Testis (tissue), 2 donors: ENCODE measurements at regions not wholly inside any gene's neighbourhood (a gene's known extent, or its start where the extent isn't known, plus 50 kb on each side); places are given as distances from the start of the nearest gene placed in this dataset.

Experiments used
- DNase-seq: peaks from one replicate; pipeline ENCODE4 v3.0.0-alpha.2; 2019
- H3K27ac ChIP-seq, 2 donors: fragments of 200-600 bp; sonication (generic); one replicate each; pipeline ENCODE4 v1.5.1; 2019
- H3K27me3 ChIP-seq: fragments of 200-600 bp; sonication (generic); one replicate; pipeline ENCODE4 v1.5.1; 2019
- H3K36me3 ChIP-seq: fragments of 200-600 bp; sonication (generic); one replicate; pipeline ENCODE4 v1.5.1; 2017; ENCODE audit warnings: low read depth; ENCODE audit errors: missing control alignments
- H3K4me1 ChIP-seq: fragments of 200-600 bp; sonication (generic); one replicate; pipeline ENCODE4 v1.5.1; 2019
- H3K4me3 ChIP-seq, 2 donors: fragments of 200-600 bp; sonication (generic); one replicate each; pipeline ENCODE4 v1.5.1; 2017 to 2019
- H3K9me3 ChIP-seq: fragments of 200-600 bp; sonication (generic); one replicate; pipeline ENCODE4 v1.5.1; 2017
- CTCF ChIP-seq, 3 experiments: fragments of 450-650 bp in 2 of 3; fragments of 200-600 bp in 1 of 3; sonication (generic) in 1 of 3; IDR thresholded peaks; one replicate each; pipeline ENCODE4 v1.5.1; 2016 to 2019; ENCODE audit warnings: antibody characterized with exemption in 3 of 3, mild to moderate bottlenecking in 2 of 3, moderate library complexity in 1 of 3
- POLR2A ChIP-seq: fragments of 450-650 bp; IDR thresholded peaks from one replicate; pipeline ENCODE4 v1.6.1; 2017; ENCODE audit warnings: antibody characterized with exemption, mild to moderate bottlenecking, moderate library complexity
- WGBS, 2 donors: methylation state at CpG; one replicate each; pipeline ENCODE4 v1.1.5; 2018; 5-methylcytosine and 5-hydroxymethylcytosine counted together
- intact Hi-C: fragments of 100-400 bp; cut with DNase I; formaldehyde crosslinking; loops from one replicate; pipeline ENCODE4 v1.15.1; 2023; ENCODE audit warnings: low total_unique reads

GRCh38 chr20:24737212-24737850 lies 211.7 kb upstream of the CST7 start:
- Histone ChIP-seq H3K27ac (no peak overlapping the region), H3K4me3 (no peak overlapping the region), H3K27me3 (no peaks in the 10 kb centered on the region), H3K36me3 (no peaks in the 10 kb centered on the region), H3K4me1 (no peaks in the 10 kb centered on the region), H3K9me3 (no peaks in the 10 kb centered on the region)
- intact Hi-C loops, result no loop called here
- WGBS, 2 donors, result 91 to 94% methylated on average over 7 to 10 of the region's 10 CpGs
- TF ChIP-seq CTCF (IDR thresholded peaks at IDR 0.05), result no peak
- no peak for TF ChIP-seq POLR2A
- no peak for DNase-seq

- intact Hi-C loops, result no loop called here
- no peaks in the 10 kb centered on the region for H3K27me3 ChIP-seq
These were observed 210.9 kb upstream of the CST7 start for GRCh38 chr20:24738058-24738775.

GRCh38 chr20:24738981-24739633 lies 210.0 kb upstream of the CST7 start:
- no peak overlapping the region for H3K4me3 ChIP-seq
- no peaks in the 10 kb centered on the region for H3K27me3 ChIP-seq
- H3K4me1 ChIP-seq, result no peaks in the 10 kb centered on the region
- TF ChIP-seq CTCF (IDR thresholded peaks at IDR 0.05), result no peak
- no peak for TF ChIP-seq POLR2A
- no peak overlapping the region for H3K27ac ChIP-seq
- WGBS, 2 donors, result 75 to 77% methylated on average over 7 of the region's 7 CpGs
- H3K9me3 ChIP-seq, result no peaks in the 10 kb centered on the region
- H3K36me3 ChIP-seq, result no peaks in the 10 kb centered on the region
- intact Hi-C loops, result no loop called here
- no peak for DNase-seq

More at GRCh38 chr20:24738058-24738775, 210.9 kb upstream of the CST7 start:
- no peaks in the 10 kb centered on the region for H3K4me1 ChIP-seq
- TF ChIP-seq POLR2A (no peak), CTCF (IDR thresholded peaks at IDR 0.05) (no peak)
- WGBS, 2 donors, result 91 to 97% methylated on average over 4 to 9 of the region's 9 CpGs
- H3K27ac ChIP-seq, result no peak overlapping the region
- no peaks in the 10 kb centered on the region for H3K36me3 ChIP-seq
- H3K9me3 ChIP-seq, result no peaks in the 10 kb centered on the region
- no peak for DNase-seq
- H3K4me3 ChIP-seq, result no peak overlapping the region

GRCh38 chr20:24739746-24740145 lies 209.3 kb upstream of the CST7 start:
- H3K9me3 ChIP-seq, result no peaks in the 10 kb centered on the region
- no peak for TF ChIP-seq CTCF (IDR thresholded peaks at IDR 0.05)
- TF ChIP-seq POLR2A, result no peak
- H3K4me1 ChIP-seq, result no peaks in the 10 kb centered on the region
- H3K27me3 ChIP-seq, result no peaks in the 10 kb centered on the region
- intact Hi-C loops, result no loop called here
- H3K36me3 ChIP-seq, result no peaks in the 10 kb centered on the region
- DNase-seq, result no peak
- H3K27ac ChIP-seq, result no peak overlapping the region
- H3K4me3 ChIP-seq, result no peak overlapping the region
- WGBS, 2 donors, result 52 to 57% methylated on average over 1 of the region's 1 CpG
